ENCODE measurements at regions not wholly inside any gene's neighbourhood (a gene's known extent, or its start where the extent isn't known, plus 50 kb on each side); places are given as distances from the start of the nearest gene placed in this dataset.
A peak's percentile ranks its signal among the peaks of the same experiment; 100 is the strongest.
"Not testable (repeated sequence)": the region's sequence is repeated elsewhere in the genome, so short reads cannot be mapped to it uniquely, and the experiment has no call there.

- Mint-ChIP-seq H3K4me3 (peak overlapping the region; percentile 13 to 95 (median 86)), H3K36me3 (ENCODE audit: low read depth) (peaks cover 11% of the 10 kb centered on the region), H3K9me3 (no peaks in the 10 kb centered on the region), H3K4me1 (peaks cover 73% of the 10 kb centered on the region), H3K27ac (peak overlapping the region in 2 of 3 experiments; percentile 43 to 71), H3K27me3 (ENCODE audit: low read depth) (peaks cover 3% of the 10 kb centered on the region)
- no peak for TF ChIP-seq CTCF (IDR thresholded peaks at IDR 0.05; ENCODE audit: unreplicated experiment in 3 of 3)
These were observed 98.1 kb upstream of the SVIL start for GRCh38 chr10:29732918-29733317.

- Mint-ChIP-seq H3K4me1 (peaks cover 73% of the 10 kb centered on the region), H3K27ac (peak overlapping the region; percentile 42 to 81 (median 71)), H3K27me3 (ENCODE audit: low read depth) (no peaks in the 10 kb centered on the region), H3K9me3 (no peaks in the 10 kb centered on the region), H3K36me3 (ENCODE audit: low read depth) (peaks cover 16% of the 10 kb centered on the region), H3K4me3 (peak overlapping the region; percentile 36 to 82 (median 43))
- no peak for TF ChIP-seq CTCF (IDR thresholded peaks at IDR 0.05; ENCODE audit: unreplicated experiment in 3 of 3)
These were observed 97.0 kb upstream of the SVIL start for GRCh38 chr10:29731760-29732159.

GRCh38 chr10:29730969-29731368 lies 96.2 kb upstream of the SVIL start:
- H3K4me3 Mint-ChIP-seq = peak overlapping the region in 2 of 3 experiments; percentile 57 to 69
- H3K36me3 Mint-ChIP-seq (ENCODE audit: low read depth) = peaks cover 17% of the 10 kb centered on the region
- H3K9me3 Mint-ChIP-seq = no peaks in the 10 kb centered on the region
- no peaks in the 10 kb centered on the region for H3K27me3 Mint-ChIP-seq (ENCODE audit: low read depth)
- H3K4me1 Mint-ChIP-seq = peaks cover 75% of the 10 kb centered on the region
- TF ChIP-seq CTCF (IDR thresholded peaks at IDR 0.05; ENCODE audit: unreplicated experiment in 3 of 3) = no peak
- H3K27ac Mint-ChIP-seq = peak overlapping the region; percentile 30 to 71 (median 55)

- Mint-ChIP-seq H3K27ac (peak overlapping the region; percentile 30 to 71 (median 55)), H3K36me3 (ENCODE audit: low read depth) (peaks cover 17% of the 10 kb centered on the region), H3K4me1 (peaks cover 77% of the 10 kb centered on the region), H3K27me3 (ENCODE audit: low read depth) (no peaks in the 10 kb centered on the region), H3K4me3 (peak overlapping the region in 2 of 3 experiments; percentile 65 to 69), H3K9me3 (no peaks in the 10 kb centered on the region)
- no peak for TF ChIP-seq CTCF (IDR thresholded peaks at IDR 0.05; ENCODE audit: unreplicated experiment in 3 of 3)
These were observed 95.7 kb upstream of the SVIL start for GRCh38 chr10:29730458-29730857.

GRCh38 chr10:29728541-29729049 lies 93.8 kb upstream of the SVIL start:
- Mint-ChIP-seq H3K27ac (peak overlapping the region; percentile 23 to 74 (median 68)), H3K36me3 (ENCODE audit: low read depth) (peaks cover 22% of the 10 kb centered on the region), H3K4me1 (peaks cover 77% of the 10 kb centered on the region), H3K4me3 (peak overlapping the region; percentile 6 to 68 (median 50)), H3K27me3 (ENCODE audit: low read depth) (no peaks in the 10 kb centered on the region), H3K9me3 (no peaks in the 10 kb centered on the region)
- no peak for TF ChIP-seq CTCF (IDR thresholded peaks at IDR 0.05; ENCODE audit: unreplicated experiment in 3 of 3)

GRCh38 chr10:29725927-29726326 lies 91.2 kb upstream of the SVIL start:
- H3K27ac Mint-ChIP-seq; H3K4me3 Mint-ChIP-seq; H3K27me3 Mint-ChIP-seq (ENCODE audit: low read depth); H3K9me3 Mint-ChIP-seq: not testable (repeated sequence)
- Mint-ChIP-seq H3K4me1 (peaks cover 53% of the 10 kb centered on the region), H3K36me3 (ENCODE audit: low read depth) (peaks cover 32% of the 10 kb centered on the region)

Measured in nephron (organoid).